GM12875 (cell line): ENCODE measurements at regions not wholly inside any gene's neighbourhood (a gene's known extent, or its start where the extent isn't known, plus 50 kb on each side); places are given as distances from the start of the nearest gene placed in this dataset.

Experiments used
- H3K4me3 ChIP-seq: one replicate; pipeline ENCODE4 v1.5.1; 2011; ENCODE audit warnings: low read depth, low read length, control low read depth
- TF ChIP-seq, protein P1 (sequence below): IDR thresholded peaks from 2 replicates; pipeline ENCODE4 v1.5.1; 2011; ENCODE audit warnings: low read depth, mild to moderate bottlenecking, control low read depth, inconsistent platforms, low read length, moderate library complexity, borderline replicate concordance; ENCODE audit not compliant: insufficient read depth

DNA sequence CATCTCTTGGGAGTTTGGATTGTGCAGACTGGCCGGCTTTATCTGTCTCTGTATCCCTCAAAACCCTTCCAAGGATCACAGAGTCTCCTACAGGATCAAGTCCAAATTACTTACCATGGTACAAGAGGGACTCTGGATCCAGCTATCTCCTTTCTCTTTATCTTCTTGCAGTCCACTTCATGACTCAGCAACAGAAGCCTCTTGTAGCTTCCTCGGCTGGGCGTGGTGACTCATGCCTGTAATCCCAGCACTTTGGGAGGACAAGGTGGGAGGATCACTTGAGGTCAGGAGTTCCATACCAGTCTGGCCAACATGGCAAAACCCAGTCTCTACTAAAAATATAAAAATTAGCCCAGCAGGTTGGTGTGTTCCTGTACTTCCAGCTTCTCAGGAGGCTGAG lies 189.7 kb downstream of the BCAT1 start:
- TF ChIP-seq, protein P1, sequence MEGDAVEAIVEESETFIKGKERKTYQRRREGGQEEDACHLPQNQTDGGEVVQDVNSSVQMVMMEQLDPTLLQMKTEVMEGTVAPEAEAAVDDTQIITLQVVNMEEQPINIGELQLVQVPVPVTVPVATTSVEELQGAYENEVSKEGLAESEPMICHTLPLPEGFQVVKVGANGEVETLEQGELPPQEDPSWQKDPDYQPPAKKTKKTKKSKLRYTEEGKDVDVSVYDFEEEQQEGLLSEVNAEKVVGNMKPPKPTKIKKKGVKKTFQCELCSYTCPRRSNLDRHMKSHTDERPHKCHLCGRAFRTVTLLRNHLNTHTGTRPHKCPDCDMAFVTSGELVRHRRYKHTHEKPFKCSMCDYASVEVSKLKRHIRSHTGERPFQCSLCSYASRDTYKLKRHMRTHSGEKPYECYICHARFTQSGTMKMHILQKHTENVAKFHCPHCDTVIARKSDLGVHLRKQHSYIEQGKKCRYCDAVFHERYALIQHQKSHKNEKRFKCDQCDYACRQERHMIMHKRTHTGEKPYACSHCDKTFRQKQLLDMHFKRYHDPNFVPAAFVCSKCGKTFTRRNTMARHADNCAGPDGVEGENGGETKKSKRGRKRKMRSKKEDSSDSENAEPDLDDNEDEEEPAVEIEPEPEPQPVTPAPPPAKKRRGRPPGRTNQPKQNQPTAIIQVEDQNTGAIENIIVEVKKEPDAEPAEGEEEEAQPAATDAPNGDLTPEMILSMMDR, result no peak
- H3K4me3 ChIP-seq, result no peak overlapping the region

DNA sequence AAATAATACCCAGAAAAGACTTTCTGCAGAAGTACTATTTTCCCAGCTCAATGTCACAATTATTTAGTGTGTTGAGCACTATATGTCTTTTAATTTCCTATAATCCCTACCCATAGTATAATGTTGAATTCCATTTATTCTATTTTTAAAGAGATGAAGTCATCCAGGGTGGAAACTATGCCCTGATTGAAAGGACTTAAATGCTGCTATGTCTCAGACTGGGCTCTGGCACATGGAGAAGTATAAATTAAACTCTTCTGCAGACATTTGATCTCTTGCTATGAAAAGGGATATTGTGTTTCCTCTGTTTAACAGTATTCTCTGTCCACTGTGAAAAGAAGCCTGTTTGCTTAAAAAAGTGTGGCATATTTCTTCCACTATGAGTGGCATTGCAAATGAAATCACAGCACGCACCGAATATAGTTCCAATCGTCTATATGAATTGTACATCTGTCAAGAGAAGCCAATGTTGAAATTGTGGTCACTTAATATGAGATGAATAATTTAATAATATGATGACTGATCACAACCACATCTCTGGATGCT lies 192.3 kb downstream of the BCAT1 start:
- H3K4me3 ChIP-seq, result no peak overlapping the region
- TF ChIP-seq, protein P1, result no peak

DNA sequence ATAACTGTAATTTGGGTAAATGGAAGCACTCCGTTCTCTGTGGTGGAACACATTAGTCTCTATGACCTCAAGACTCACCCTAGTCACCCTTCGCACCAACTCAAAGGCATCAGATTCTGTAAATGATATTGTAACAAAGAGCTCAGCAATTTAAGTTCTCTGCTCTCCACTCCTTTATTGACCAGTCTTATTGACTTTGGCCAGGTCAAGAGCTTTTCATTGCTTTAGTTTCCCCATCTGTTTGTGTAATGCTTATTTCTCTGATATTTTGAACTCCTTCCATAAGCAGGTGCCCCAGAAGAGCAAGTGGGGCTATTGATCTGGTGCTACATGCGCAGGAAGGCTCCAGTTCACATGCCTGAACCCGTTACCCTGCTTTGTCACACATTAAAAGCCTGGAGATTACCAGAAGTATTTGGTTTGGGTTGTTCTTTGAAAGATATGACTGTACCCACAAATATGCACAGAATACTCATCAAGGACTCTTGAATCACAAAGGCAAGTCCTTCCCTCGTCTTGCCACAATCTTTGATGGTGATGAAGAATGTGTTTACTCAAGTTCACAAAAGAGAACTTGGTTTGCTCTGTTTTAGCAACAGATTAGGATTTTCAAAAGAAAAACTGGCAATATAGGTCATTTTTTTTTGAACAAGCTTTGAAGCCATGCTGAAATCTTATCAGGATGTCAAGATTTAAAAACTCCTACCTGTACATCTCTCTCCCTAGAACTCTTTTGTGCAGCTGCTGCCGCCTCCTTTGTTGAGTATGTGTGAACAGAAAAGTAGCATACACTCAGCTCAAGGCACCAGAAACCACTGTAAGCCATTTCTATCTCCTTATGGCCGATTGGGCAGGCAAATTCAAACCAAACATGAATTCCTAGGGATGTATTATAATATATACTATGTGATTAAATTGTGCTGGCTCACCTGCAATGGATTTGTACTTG lies 193.9 kb downstream of the BCAT1 start:
- TF ChIP-seq, protein P1, result no peak
- no peak overlapping the region for H3K4me3 ChIP-seq

DNA sequence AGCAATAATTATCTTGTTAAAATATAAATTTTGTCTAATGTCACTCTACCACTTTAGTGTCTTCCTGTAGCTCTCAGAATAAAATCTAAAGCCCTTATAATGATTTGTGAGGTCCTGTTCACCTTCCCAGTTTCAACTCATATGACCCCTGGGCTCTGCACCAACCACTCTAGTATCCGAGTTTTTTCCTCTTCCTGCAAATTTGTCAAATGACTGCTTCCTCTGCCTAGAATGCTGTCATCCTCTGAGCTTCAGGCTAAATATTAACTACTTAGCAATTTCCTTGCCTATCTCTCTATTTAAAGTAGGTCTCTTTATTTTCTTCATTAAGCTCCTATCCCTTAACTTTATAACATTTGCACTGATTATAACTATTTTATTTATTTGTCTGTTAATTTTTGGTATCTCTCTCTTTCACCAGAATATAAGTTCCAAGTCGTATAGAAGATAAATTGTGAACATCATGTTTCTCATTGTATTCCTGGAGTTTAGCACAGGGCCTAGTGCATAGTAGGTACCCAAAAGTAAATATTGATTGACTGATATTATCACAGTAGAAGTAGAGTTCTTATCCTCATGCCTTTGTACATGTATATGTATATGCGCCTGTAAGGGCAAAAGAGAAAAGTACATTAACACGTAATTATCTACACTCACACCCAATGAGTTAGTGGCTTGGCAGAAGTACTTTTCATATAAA lies 196.0 kb downstream of the BCAT1 start:
- TF ChIP-seq, protein P1, result no peak
- no peak overlapping the region for H3K4me3 ChIP-seq

DNA sequence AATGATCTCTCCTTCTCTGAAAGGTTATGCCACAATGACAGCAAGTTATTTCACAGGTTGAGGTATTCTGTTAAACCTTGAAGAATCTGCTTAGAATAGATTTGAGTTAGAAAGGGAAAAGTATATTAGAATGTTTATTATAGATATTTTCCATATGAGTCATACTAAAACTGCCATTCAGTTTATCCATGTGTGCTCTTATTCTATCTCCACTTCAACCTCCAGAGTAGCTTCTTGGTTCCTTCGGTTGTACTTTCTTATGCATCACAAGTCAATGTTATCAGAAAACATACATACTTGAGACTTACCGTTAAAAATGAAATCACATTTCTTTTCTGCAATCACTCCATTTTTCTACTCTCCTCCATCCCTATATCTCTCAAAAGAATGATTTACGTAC lies 197.7 kb downstream of the BCAT1 start:
- no peak overlapping the region for H3K4me3 ChIP-seq
- TF ChIP-seq, protein P1, result no peak

DNA sequence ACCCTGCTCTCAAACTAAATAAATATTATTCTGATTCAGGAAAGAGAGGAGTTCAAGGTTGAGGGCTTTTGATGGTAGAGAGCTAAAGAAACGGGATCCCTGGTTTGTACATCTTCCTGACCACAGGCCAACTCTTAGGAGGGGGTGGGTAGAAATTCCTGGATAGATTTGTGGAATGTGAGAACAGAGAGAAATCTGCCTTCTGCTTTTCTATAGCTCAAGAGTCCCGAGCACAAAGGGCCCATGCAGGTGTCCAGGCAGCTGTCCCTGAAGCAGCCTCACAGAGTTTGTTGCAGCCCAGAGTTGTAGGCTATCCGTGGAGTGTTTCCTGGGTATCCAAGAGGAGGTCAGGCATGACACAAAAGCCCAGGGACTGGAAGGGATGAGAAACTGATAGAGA lies 198.6 kb downstream of the BCAT1 start:
- H3K4me3 ChIP-seq, result no peak overlapping the region
- TF ChIP-seq, protein P1, result no peak
